Activated naive CD4-positive, alpha-beta T cell (primary cell): ENCODE measurements at regions not wholly inside any gene's neighbourhood (a gene's known extent, or its start where the extent isn't known, plus 50 kb on each side); places are given as distances from the start of the nearest gene placed in this dataset.
"Not testable (repeated sequence)": the region's sequence is repeated elsewhere in the genome, so short reads cannot be mapped to it uniquely, and the experiment has no call there.

ENCODE experiments used
- DNase-seq, 4 experiments: peaks; one replicate each; lab custom pipeline; 2025; lab: John Stamatoyannopoulos, UW

DNA sequence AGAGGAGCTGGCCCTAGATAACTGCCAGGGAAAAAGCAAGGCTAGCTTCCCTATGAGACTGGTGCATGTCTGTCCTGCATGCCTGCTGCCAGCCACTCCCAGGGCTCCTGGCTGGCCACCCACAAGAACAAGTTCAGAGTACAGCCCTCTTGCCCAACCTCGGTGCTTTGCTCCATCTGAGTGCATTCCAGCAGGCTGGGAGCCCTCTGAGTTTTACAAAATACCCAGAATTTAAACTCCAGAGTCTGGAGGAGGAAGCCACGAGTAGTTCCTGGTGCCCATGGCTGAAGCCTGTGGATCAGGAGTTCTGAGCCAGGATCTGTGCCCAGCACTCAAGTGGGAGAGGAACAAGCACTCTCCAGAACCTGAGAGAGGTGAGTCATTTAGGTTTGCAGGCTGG lies 111.6 kb downstream of the MAGEE2 start:
- DNase-seq: no peak

DNA sequence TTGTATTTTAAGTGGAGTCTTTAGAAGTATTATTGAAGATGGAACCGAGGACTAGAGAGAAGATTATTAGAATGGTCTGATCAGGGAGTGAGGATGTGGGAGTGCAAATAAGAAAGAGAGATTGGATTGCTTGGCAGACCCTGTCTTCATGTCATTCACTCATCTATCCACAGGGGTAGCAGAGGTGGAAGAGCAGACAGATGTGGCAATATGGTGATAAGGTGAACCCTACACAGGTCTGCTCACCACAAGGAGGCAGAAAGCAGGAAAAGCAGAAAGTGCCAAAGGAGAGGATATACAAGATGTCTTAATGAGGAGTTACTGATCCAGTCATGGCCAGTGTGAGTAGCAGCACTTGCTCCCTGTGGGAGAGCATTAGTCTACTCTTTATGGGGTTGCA lies 129.4 kb downstream of the MAGEE2 start:
- no peak for DNase-seq

DNA sequence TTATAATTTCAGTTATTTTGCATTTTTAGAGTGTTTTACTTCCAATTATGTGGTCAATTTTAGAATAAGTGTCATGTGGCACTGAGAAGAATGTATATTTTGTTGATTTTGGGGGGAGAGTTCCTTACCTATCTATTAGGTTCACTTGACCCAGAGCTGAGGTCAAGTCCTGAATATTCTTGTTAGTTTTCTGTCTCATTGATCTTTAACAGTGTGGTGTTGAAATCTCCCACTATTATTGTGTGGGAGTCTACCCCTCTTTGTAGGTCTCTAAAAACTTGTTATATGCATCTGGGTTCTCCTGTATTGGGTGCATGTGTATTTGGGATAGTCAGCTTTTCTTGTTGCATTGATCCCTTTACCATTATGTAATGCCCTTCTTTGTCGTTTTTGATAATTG lies 127.0 kb upstream of the ZDHHC15 start:
- DNase-seq: no peak

DNA sequence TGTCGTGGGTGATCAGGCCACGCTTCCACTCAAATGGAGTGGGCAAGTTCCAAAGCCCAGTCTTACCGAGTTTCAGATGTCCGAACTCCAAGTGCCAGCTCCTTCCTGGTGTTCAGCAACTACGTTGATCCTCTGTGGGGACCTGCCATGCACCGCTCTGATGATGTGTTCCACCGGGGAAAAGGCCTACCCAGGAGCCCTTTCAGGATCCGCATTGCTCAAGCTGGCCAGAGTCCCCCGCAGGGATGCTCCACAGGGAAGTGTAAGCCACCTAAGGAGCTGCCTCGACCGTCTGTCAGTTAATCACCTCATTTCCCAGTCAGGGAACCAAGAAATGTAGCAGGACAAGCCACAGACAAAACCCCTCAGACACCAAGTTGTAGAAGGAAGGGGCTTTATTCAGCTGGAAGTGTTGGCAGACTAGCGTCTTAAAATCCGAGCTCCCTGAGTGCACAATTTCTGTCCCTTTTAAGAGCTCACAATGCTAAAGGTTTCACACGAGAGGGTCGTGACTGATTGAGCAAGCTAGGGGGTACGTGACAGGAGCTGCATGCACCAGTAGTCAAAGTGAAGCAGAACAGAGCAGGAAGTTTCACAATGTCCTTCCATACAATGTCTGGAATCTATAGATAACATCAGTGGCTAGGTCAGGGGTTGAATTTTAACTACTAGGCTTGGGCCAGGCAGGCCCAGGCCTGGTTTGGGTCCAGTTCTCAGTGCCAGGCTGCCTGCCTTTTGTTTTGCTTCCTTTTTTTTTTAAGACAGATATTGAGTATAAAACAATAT lies 126.2 kb upstream of the ZDHHC15 start:
- no peak for DNase-seq

DNA sequence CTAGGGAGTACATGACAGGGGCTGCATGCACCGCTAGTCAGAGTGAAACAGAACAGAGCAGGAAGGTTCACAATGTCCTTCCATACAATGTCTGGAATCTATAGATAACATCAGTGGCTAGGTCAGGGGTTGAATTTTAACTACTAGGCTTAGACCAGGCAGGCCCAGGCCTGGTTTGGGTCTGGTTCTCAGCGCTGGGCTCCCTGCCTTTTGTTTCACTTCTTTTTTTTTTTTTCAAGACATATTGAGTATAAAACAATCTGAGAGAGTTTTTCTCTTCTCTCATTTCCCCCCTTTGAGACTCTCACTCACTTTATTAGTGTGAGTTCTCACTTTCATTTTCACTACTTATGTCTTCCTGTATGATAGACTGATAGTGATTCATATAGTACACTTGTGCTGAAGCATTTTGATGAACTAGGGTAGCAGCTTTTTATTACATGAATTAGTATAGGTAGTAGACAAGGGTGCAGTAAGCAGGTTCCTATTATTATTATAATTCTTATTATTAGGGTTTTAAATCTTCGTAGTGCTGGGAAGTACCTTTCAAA lies 120.0 kb upstream of the ZDHHC15 start:
- DNase-seq: no peak

DNA sequence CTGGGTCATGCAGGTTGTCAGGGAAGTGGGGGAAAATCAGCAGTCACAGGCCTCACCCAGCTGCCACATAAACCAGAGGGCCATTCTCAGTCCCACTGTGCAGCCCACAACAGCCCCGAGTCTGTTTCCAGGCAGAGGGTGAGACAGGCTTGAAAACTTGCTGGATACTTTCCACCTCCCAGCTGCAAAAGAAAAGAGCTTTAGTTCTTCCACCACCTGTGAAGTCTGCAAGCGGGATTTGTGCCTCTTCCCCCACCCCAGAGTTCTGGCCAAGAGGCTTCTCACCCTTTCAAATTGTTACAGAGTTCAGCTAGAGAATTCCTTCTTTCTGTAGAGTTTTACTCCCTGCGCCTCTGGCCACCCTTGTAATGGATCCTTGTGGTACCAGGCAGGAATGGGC lies 115.5 kb upstream of the ZDHHC15 start:
- no peak for DNase-seq

DNA sequence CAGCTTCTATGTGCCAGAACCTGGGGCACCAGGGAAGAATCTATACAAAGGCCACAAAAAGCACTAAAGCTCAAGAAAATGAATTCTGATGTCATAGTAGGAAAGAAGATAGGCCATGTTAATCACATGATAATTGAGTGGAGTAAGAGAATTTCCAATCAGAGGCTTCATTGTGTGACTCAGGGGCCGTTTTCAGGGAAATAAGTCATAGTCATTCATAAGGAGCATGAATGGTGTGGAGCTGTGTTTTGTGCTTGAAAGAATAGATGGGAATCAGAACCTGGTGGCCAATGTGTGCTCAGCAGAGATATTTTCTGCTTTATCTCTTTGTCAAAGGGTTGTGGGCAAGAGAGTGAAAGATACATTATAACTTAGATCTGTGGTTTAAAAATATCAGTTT lies 102.4 kb upstream of the ZDHHC15 start:
- DNase-seq: no peak

DNA sequence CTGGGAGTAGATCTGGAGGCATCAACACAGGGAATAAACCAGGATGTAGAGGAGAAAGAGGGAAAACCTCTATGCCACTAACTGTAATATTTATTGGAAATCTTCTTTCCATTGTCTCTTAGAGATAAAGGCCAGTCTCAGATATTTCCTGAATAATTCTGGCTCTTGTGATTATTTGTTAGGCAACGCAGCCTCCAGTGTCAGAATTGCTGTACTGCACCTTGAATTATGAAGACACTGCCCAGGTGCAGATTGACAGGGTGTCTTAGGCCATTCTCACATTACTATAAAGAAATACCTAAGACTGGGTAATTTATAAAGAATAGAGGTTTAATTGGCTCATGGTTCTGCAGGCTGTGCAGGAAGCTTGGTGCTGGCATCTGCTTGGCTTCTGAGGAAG lies 100.7 kb upstream of the ZDHHC15 start:
- DNase-seq: no peak

DNA sequence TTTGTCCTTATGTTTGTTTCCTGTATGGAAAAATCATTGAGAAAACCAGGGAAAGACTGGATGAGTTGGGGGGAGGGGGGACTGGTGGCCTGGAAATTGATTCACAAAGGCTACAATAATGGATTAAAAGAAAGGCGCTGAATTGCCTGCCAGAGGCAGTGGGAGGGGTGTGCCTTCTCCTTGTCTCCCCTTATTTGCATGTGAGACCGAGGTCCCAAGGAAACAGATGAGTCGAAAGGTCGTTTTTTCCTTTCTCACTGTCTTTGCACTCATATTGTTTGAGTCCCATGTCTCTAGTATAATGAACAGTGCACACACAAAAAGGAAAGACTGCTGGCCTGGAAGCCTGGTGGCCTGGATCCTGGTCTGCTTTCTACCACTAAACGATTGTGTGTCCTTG lies 86.6 kb upstream of the ZDHHC15 start:
- no peak for DNase-seq

DNA sequence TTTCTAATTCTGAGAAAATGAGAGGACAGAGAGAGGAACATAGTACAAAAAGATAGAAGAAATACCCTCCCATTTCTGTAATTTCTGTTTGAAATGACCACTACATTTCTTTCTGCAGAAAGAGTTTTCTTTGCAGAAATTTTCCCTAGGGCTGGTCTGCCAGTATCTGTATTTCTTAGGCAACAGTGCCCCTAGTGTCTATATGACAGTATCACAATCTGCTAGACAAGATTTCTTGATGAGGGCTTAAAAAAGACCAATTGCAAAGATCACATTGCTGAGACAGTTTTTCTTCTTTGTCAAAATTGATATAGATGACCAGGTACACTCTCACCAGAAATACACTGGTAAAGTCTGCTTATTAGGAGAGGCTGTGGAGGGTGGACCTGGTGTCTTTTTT lies 81.0 kb upstream of the ZDHHC15 start:
- no peak for DNase-seq

DNA sequence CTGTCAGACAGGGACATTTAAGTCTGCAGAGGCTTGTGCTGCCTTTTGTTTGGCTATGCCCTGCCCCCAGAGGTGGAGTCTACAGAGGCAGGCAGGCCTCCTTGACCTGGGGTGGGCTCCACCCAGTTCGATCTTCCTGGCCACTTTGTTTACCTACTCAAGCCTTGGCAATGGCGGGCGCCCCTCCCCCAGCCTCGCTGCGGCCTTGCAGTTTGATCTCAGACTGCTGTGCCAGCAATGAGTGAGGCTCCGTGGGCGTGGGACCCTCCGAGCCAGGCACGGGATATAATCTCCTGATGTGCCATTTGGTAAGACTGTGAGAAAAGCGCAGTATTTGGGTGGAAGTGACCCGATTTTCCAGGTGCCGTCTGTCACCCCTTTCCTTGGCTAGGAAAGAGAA lies 79.2 kb upstream of the ZDHHC15 start:
- DNase-seq: peak in 1 of 4 experiments; percentile 0

DNA sequence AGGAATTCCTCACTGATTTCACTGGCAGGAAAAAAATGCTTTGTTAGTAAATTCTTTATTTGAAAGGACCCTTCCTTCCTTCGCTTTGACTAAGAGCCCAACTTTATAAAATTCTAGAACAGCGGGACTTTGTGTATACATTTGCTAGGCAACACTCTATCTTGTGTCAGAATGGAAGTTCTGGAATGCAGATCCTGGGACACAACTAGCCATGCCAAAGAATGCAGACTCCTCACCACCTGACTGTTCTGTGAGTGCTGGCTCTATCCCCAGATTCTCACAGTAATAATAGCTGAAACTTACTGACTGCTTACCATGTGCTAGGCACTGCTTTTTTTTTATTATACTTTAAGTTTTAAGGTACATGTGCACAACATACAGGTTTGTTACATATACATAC lies 73.3 kb upstream of the ZDHHC15 start:
- no peak for DNase-seq

DNA sequence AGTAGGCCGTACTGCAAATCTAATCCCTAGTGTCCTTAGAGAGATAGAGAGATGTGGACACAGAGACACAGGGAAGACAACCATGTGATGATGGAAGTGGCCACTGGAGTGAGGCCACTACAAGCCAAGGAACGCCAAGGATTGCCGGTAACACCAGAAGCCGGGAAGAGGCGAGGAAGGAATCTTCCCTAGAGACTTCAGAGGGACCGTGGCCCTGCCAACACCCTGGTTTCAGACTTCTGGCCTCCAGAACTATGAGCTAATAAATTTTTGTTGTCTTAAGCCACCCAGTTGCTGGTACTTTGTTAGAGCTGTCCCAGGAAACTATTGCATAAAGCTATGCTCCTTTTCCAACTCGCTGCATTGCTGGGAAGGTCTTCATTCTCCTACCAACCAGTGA lies 70.3 kb upstream of the ZDHHC15 start:
- DNase-seq: not testable (repeated sequence)

DNA sequence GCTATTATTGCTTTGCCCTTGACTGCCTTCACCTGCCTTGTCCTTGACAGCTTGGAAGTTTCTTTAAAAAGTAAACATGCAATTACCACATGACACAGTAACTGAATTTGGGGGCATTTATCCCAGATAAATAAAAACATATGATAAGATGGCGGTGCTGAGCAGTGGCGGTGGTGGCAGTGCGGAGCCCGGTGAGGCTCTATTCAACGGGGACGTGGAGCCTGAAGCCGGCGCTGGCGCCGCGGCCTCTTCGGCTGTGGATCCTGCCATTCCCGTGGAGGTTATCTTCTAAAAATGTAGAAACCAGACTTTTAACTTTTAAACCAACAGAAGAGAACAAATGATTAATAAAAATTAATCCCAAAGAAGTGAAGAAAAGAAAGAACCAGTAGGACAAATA lies 59.7 kb upstream of the ZDHHC15 start:
- no peak for DNase-seq
